CD4-positive, CD25-positive, alpha-beta regulatory T cell (primary cell): ENCODE measurements at regions not wholly inside any gene's neighbourhood (a gene's known extent, or its start where the extent isn't known, plus 50 kb on each side); places are given as distances from the start of the nearest gene placed in this dataset.
A peak's percentile ranks its signal among the peaks of the same experiment; 100 is the strongest.

Source experiments
- ATAC-seq, 2 donors: fragments of 150-1000 bp; cut with Tn5 transposase; one replicate each; pipeline ENCODE4 v1.10.0; 2021; ENCODE audit warnings: low read depth in 2 of 2, moderate number of reproducible peaks in 2 of 2, moderate library complexity in 1 of 2
- DNase-seq, 3 donors: peaks; one replicate each; pipeline versions ENCODE4 v3.0.0 to v3.0.0-alpha.2; 2012 to 2022; ENCODE audit warnings: mixed read lengths in 1 of 3
- H3K27ac ChIP-seq: one replicate; pipeline ENCODE4 v1.7.0; 2013; ENCODE audit warnings: mild to moderate bottlenecking, low read length; ENCODE audit not compliant: insufficient read depth, poor library complexity, severe bottlenecking
- H3K27me3 ChIP-seq: one replicate; pipeline ENCODE4 v1.7.0; 2013; ENCODE audit warnings: low read length; ENCODE audit not compliant: control insufficient read depth, insufficient read depth
- H3K36me3 ChIP-seq: one replicate; pipeline ENCODE4 v1.7.0; 2013; ENCODE audit warnings: mild to moderate bottlenecking, low read length, moderate library complexity; ENCODE audit not compliant: control insufficient read depth, insufficient read depth
- H3K4me1 ChIP-seq: 2 replicates; pipeline ENCODE4 v1.7.0; 2013; ENCODE audit warnings: mild to moderate bottlenecking, low read length; ENCODE audit not compliant: insufficient read depth, control insufficient read depth, poor library complexity, severe bottlenecking
- H3K4me3 ChIP-seq: one replicate; pipeline ENCODE4 v1.7.0; 2013; ENCODE audit warnings: low read depth, mild to moderate bottlenecking, low read length, moderate library complexity
- H3K9me3 ChIP-seq, 2 experiments: 1 replicate in 1 of 2; 2 replicates in 1 of 2; pipeline ENCODE4 v1.7.0; 2013; ENCODE audit warnings: low read length in 2 of 2, mild to moderate bottlenecking in 1 of 2, moderate library complexity in 1 of 2; ENCODE audit not compliant: control insufficient read depth in 2 of 2
- H3K27ac Mint-ChIP-seq, 3 donors: one replicate each; pipeline ENCODE4 v1.8.0; 2020 to 2022; ENCODE audit warnings: mild to moderate bottlenecking in 3 of 3, mixed read lengths in 3 of 3, moderate library complexity in 2 of 3
- H3K27me3 Mint-ChIP-seq: one replicate; pipeline ENCODE4 v1.8.0; 2022; ENCODE audit warnings: mild to moderate bottlenecking, mixed read lengths
- H3K36me3 Mint-ChIP-seq: one replicate; pipeline ENCODE4 v1.8.0; 2020; ENCODE audit warnings: mixed read lengths
- H3K4me1 Mint-ChIP-seq, 4 donors: one replicate each; pipeline ENCODE4 v1.8.0; 2020 to 2022; ENCODE audit warnings: mixed read lengths in 4 of 4, mild to moderate bottlenecking in 1 of 4
- H3K4me3 Mint-ChIP-seq, 4 donors: one replicate each; pipeline ENCODE4 v1.8.0; 2020 to 2022; ENCODE audit warnings: mild to moderate bottlenecking in 4 of 4, mixed read lengths in 4 of 4, moderate library complexity in 3 of 4
- H3K9me3 Mint-ChIP-seq, 7 donors: one replicate each; pipeline ENCODE4 v1.8.0; 2020 to 2022; ENCODE audit warnings: mixed read lengths in 7 of 7, mild to moderate bottlenecking in 3 of 7, moderate library complexity in 2 of 7

GRCh38 chr3:152959307-152959706 is 124.4 kb downstream of the P2RY1 start:
- no peak overlapping the region for H3K4me3 Mint-ChIP-seq
- ATAC-seq (no peak), DNase-seq (no peak)
- H3K9me3 ChIP-seq, result no peaks in the 10 kb centered on the region
- no peak overlapping the region for H3K4me3 ChIP-seq
- H3K27me3 Mint-ChIP-seq, result no peaks in the 10 kb centered on the region
- H3K27ac ChIP-seq, result no peak overlapping the region
- H3K9me3 Mint-ChIP-seq, result no peaks in the 10 kb centered on the region
- H3K27ac Mint-ChIP-seq, result no peak overlapping the region
- no peaks in the 10 kb centered on the region for H3K36me3 Mint-ChIP-seq
- H3K4me1 ChIP-seq, result no peaks in the 10 kb centered on the region
- H3K4me1 Mint-ChIP-seq, result no peaks in the 10 kb centered on the region
- H3K27me3 ChIP-seq, result no peaks in the 10 kb centered on the region
- H3K36me3 ChIP-seq, result no peaks in the 10 kb centered on the region

GRCh38 chr3:152960684-152961083 is 125.8 kb downstream of the P2RY1 start:
- Mint-ChIP-seq H3K4me1 (no peaks in the 10 kb centered on the region), H3K36me3 (no peaks in the 10 kb centered on the region)

GRCh38 chr3:152961323-152961722 is 126.4 kb downstream of the P2RY1 start:
- Mint-ChIP-seq H3K27me3 (no peaks in the 10 kb centered on the region), H3K27ac (no peak overlapping the region), H3K36me3 (no peaks in the 10 kb centered on the region), H3K9me3 (no peaks in the 10 kb centered on the region), H3K4me3 (no peak overlapping the region), H3K4me1 (no peaks in the 10 kb centered on the region)
- Histone ChIP-seq H3K4me3 (no peak overlapping the region), H3K27ac (no peak overlapping the region), H3K4me1 (no peaks in the 10 kb centered on the region), H3K36me3 (no peaks in the 10 kb centered on the region), H3K27me3 (no peaks in the 10 kb centered on the region), H3K9me3 (no peaks in the 10 kb centered on the region)
- ATAC-seq, result no peak
- peak in 1 of 3 donors; percentile 7 for DNase-seq

More at GRCh38 chr3:152960684-152961083, 125.8 kb downstream of the P2RY1 start:
- H3K36me3 ChIP-seq, result no peaks in the 10 kb centered on the region
- H3K4me3 Mint-ChIP-seq, result no peak overlapping the region
- no peak overlapping the region for H3K4me3 ChIP-seq
- no peaks in the 10 kb centered on the region for H3K9me3 Mint-ChIP-seq
- H3K9me3 ChIP-seq, result no peaks in the 10 kb centered on the region
- ATAC-seq (no peak), DNase-seq (no peak)
- H3K27me3 Mint-ChIP-seq, result no peaks in the 10 kb centered on the region
- H3K4me1 ChIP-seq, result no peaks in the 10 kb centered on the region
- no peaks in the 10 kb centered on the region for H3K27me3 ChIP-seq
- no peak overlapping the region for H3K27ac Mint-ChIP-seq
- no peak overlapping the region for H3K27ac ChIP-seq

GRCh38 chr3:152964911-152965609 is 130.1 kb downstream of the P2RY1 start:
- no peaks in the 10 kb centered on the region for H3K4me1 ChIP-seq
- no peaks in the 10 kb centered on the region for H3K9me3 ChIP-seq
- no peaks in the 10 kb centered on the region for H3K36me3 ChIP-seq
- H3K27me3 ChIP-seq, result no peaks in the 10 kb centered on the region
- Mint-ChIP-seq H3K27me3 (no peaks in the 10 kb centered on the region), H3K4me1 (no peaks in the 10 kb centered on the region), H3K27ac (no peak overlapping the region), H3K36me3 (no peaks in the 10 kb centered on the region), H3K4me3 (no peak overlapping the region), H3K9me3 (peaks cover 0 to 4% (median 0%) of the 10 kb centered on the region in 7 donors)
- no peak overlapping the region for H3K27ac ChIP-seq
- DNase-seq (no peak), ATAC-seq (no peak)
- no peak overlapping the region for H3K4me3 ChIP-seq

- Histone ChIP-seq H3K4me1 (no peaks in the 10 kb centered on the region), H3K27ac (no peak overlapping the region), H3K9me3 (no peaks in the 10 kb centered on the region), H3K36me3 (no peaks in the 10 kb centered on the region), H3K4me3 (no peak overlapping the region), H3K27me3 (no peaks in the 10 kb centered on the region)
- no peak overlapping the region for H3K27ac Mint-ChIP-seq
- no peaks in the 10 kb centered on the region for H3K36me3 Mint-ChIP-seq
- no peak for ATAC-seq
- no peaks in the 10 kb centered on the region for H3K4me1 Mint-ChIP-seq
- DNase-seq, result no peak
- H3K4me3 Mint-ChIP-seq, result no peak overlapping the region
- peaks cover 0 to 4% (median 0%) of the 10 kb centered on the region in 7 donors for H3K9me3 Mint-ChIP-seq
- no peaks in the 10 kb centered on the region for H3K27me3 Mint-ChIP-seq
Measured at GRCh38 chr3:152968388-152969024, 133.6 kb downstream of the P2RY1 start.

- Histone ChIP-seq H3K27ac (no peak overlapping the region), H3K27me3 (no peaks in the 10 kb centered on the region), H3K36me3 (no peaks in the 10 kb centered on the region), H3K4me1 (no peaks in the 10 kb centered on the region), H3K9me3 (no peaks in the 10 kb centered on the region), H3K4me3 (no peak overlapping the region)
- Mint-ChIP-seq H3K36me3 (no peaks in the 10 kb centered on the region), H3K4me3 (no peak overlapping the region), H3K27me3 (no peaks in the 10 kb centered on the region), H3K27ac (no peak overlapping the region), H3K4me1 (no peaks in the 10 kb centered on the region), H3K9me3 (peaks cover 0 to 4% (median 0%) of the 10 kb centered on the region in 7 donors)
- no peak for ATAC-seq
- no peak for DNase-seq
Measured at GRCh38 chr3:152969557-152970300, 134.8 kb downstream of the P2RY1 start.

- Histone ChIP-seq H3K27ac (no peak overlapping the region), H3K36me3 (no peaks in the 10 kb centered on the region), H3K4me3 (no peak overlapping the region), H3K9me3 (no peaks in the 10 kb centered on the region), H3K27me3 (no peaks in the 10 kb centered on the region), H3K4me1 (no peaks in the 10 kb centered on the region)
- H3K9me3 Mint-ChIP-seq, result peaks cover 0 to 4% (median 0%) of the 10 kb centered on the region in 7 donors
- H3K27me3 Mint-ChIP-seq, result peaks cover 1% of the 10 kb centered on the region
- H3K4me3 Mint-ChIP-seq, result no peak overlapping the region
- no peaks in the 10 kb centered on the region for H3K4me1 Mint-ChIP-seq
- H3K27ac Mint-ChIP-seq, result no peak overlapping the region
- H3K36me3 Mint-ChIP-seq, result no peaks in the 10 kb centered on the region
- no peak for DNase-seq
- no peak for ATAC-seq
Measured at GRCh38 chr3:152970851-152971250, 135.9 kb downstream of the P2RY1 start.
